ENCODE measurements at regions not wholly inside any gene's neighbourhood (a gene's known extent, or its start where the extent isn't known, plus 50 kb on each side); places are given as distances from the start of the nearest gene placed in this dataset.
"Not testable (repeated sequence)": the region's sequence is repeated elsewhere in the genome, so short reads cannot be mapped to it uniquely, and the experiment has no call there.

- Mint-ChIP-seq H3K9me3 (peaks cover 6% of the 10 kb centered on the region), H3K4me3 (no peak overlapping the region), H3K27me3 (no peaks in the 10 kb centered on the region), H3K27ac (no peak overlapping the region), H3K4me1 (no peaks in the 10 kb centered on the region), H3K36me3 (ENCODE audit: low read depth) (no peaks in the 10 kb centered on the region)
- no peak for DNase-seq
- intact Hi-C loops (cut with micrococcal nuclease) = no loop called here
Observed at GRCh38 chr20:6311097-6311496, 188.3 kb upstream of the FERMT1 start.

- Mint-ChIP-seq H3K4me1 (no peaks in the 10 kb centered on the region), H3K36me3 (ENCODE audit: low read depth) (no peaks in the 10 kb centered on the region), H3K9me3 (peaks cover 3% of the 10 kb centered on the region), H3K27ac (no peak overlapping the region), H3K4me3 (no peak overlapping the region), H3K27me3 (no peaks in the 10 kb centered on the region)
- intact Hi-C loops (cut with micrococcal nuclease) = no loop called here
- DNase-seq = no peak
Observed at GRCh38 chr20:6305536-6305935, 182.7 kb upstream of the FERMT1 start.

- intact Hi-C loops (cut with micrococcal nuclease) = no loop called here
- Mint-ChIP-seq H3K4me3 (no peak overlapping the region), H3K36me3 (ENCODE audit: low read depth) (no peaks in the 10 kb centered on the region), H3K27me3 (no peaks in the 10 kb centered on the region), H3K4me1 (no peaks in the 10 kb centered on the region), H3K27ac (no peak overlapping the region), H3K9me3 (peaks cover 3% of the 10 kb centered on the region)
- no peak for DNase-seq
Observed at GRCh38 chr20:6302041-6302440, 179.2 kb upstream of the FERMT1 start.

- intact Hi-C loops (cut with micrococcal nuclease) = no loop called here
- DNase-seq = no peak
- Mint-ChIP-seq H3K4me1 (no peaks in the 10 kb centered on the region), H3K9me3 (peaks cover 3% of the 10 kb centered on the region), H3K27me3 (no peaks in the 10 kb centered on the region), H3K36me3 (ENCODE audit: low read depth) (no peaks in the 10 kb centered on the region), H3K27ac (no peak overlapping the region), H3K4me3 (no peak overlapping the region)
Observed at GRCh38 chr20:6299456-6299855, 176.6 kb upstream of the FERMT1 start.

- Mint-ChIP-seq H3K36me3 (ENCODE audit: low read depth) (no peaks in the 10 kb centered on the region), H3K9me3 (peaks cover 3% of the 10 kb centered on the region), H3K27me3 (no peaks in the 10 kb centered on the region), H3K4me3 (no peak overlapping the region), H3K27ac (no peak overlapping the region), H3K4me1 (no peaks in the 10 kb centered on the region)
- intact Hi-C loops (cut with micrococcal nuclease) = no loop called here
- no peak for DNase-seq
Observed at GRCh38 chr20:6298049-6298448, 175.2 kb upstream of the FERMT1 start.

- H3K4me1 Mint-ChIP-seq = no peaks in the 10 kb centered on the region
- no peaks in the 10 kb centered on the region for H3K9me3 Mint-ChIP-seq
- H3K4me3 Mint-ChIP-seq = no peak overlapping the region
- DNase-seq = no peak
- H3K27me3 Mint-ChIP-seq = no peaks in the 10 kb centered on the region
- H3K36me3 Mint-ChIP-seq (ENCODE audit: low read depth) = no peaks in the 10 kb centered on the region
- intact Hi-C loops (cut with micrococcal nuclease) = no loop called here
- no peak overlapping the region for H3K27ac Mint-ChIP-seq
Observed at GRCh38 chr20:6295867-6296256, 173.0 kb upstream of the FERMT1 start.

GRCh38 chr20:6295127-6295866, 172.5 kb upstream of the FERMT1 start:
- Mint-ChIP-seq H3K9me3 (no peaks in the 10 kb centered on the region), H3K4me1 (no peaks in the 10 kb centered on the region), H3K27me3 (no peaks in the 10 kb centered on the region), H3K27ac (no peak overlapping the region), H3K4me3 (no peak overlapping the region), H3K36me3 (ENCODE audit: low read depth) (no peaks in the 10 kb centered on the region)
- intact Hi-C loops (cut with micrococcal nuclease) = no loop called here
- no peak for DNase-seq

- no peak for DNase-seq
- Mint-ChIP-seq H3K4me3 (no peak overlapping the region), H3K36me3 (ENCODE audit: low read depth) (no peaks in the 10 kb centered on the region), H3K4me1 (no peaks in the 10 kb centered on the region), H3K27me3 (no peaks in the 10 kb centered on the region), H3K9me3 (peaks cover 5% of the 10 kb centered on the region), H3K27ac (no peak overlapping the region)
- intact Hi-C loops (cut with micrococcal nuclease) = no loop called here
Observed at GRCh38 chr20:6287471-6287870, 164.6 kb upstream of the FERMT1 start.

GRCh38 chr20:6282642-6283041, 159.8 kb upstream of the FERMT1 start:
- intact Hi-C loops (cut with micrococcal nuclease) = no loop called here
- H3K27me3 Mint-ChIP-seq = no peaks in the 10 kb centered on the region
- DNase-seq = no peak
- H3K27ac Mint-ChIP-seq = no peak overlapping the region
- no peaks in the 10 kb centered on the region for H3K36me3 Mint-ChIP-seq (ENCODE audit: low read depth)
- H3K4me1 Mint-ChIP-seq = no peaks in the 10 kb centered on the region
- no peak overlapping the region for H3K4me3 Mint-ChIP-seq
- H3K9me3 Mint-ChIP-seq = peaks cover 5% of the 10 kb centered on the region

- Mint-ChIP-seq H3K27ac (no peak overlapping the region), H3K36me3 (ENCODE audit: low read depth) (no peaks in the 10 kb centered on the region), H3K4me1 (no peaks in the 10 kb centered on the region), H3K27me3 (no peaks in the 10 kb centered on the region), H3K9me3 (peaks cover 3% of the 10 kb centered on the region), H3K4me3 (no peak overlapping the region)
- intact Hi-C loops (cut with micrococcal nuclease) = no loop called here
- no peak for DNase-seq
Observed at GRCh38 chr20:6277661-6278240, 154.9 kb upstream of the FERMT1 start.

- DNase-seq; intact Hi-C loops (cut with micrococcal nuclease); H3K9me3 Mint-ChIP-seq; H3K27me3 Mint-ChIP-seq; H3K4me3 Mint-ChIP-seq; H3K27ac Mint-ChIP-seq; H3K36me3 Mint-ChIP-seq (ENCODE audit: low read depth); H3K4me1 Mint-ChIP-seq: not testable (repeated sequence)
Observed at GRCh38 chr20:6270404-6270803, 147.6 kb upstream of the FERMT1 start.

GRCh38 chr20:6269168-6269873, 146.5 kb upstream of the FERMT1 start:
- H3K4me1 Mint-ChIP-seq = no peaks in the 10 kb centered on the region
- intact Hi-C loops (cut with micrococcal nuclease) = no loop called here
- DNase-seq = no peak
- no peaks in the 10 kb centered on the region for H3K36me3 Mint-ChIP-seq (ENCODE audit: low read depth)
- H3K9me3 Mint-ChIP-seq = no peaks in the 10 kb centered on the region
- H3K4me3 Mint-ChIP-seq = no peak overlapping the region
- peak overlapping the region; percentile 19 for H3K27ac Mint-ChIP-seq
- no peaks in the 10 kb centered on the region for H3K27me3 Mint-ChIP-seq

- no peak overlapping the region for H3K4me3 Mint-ChIP-seq
- no peak overlapping the region for H3K27ac Mint-ChIP-seq
- no peak for DNase-seq
- H3K27me3 Mint-ChIP-seq = no peaks in the 10 kb centered on the region
- H3K36me3 Mint-ChIP-seq (ENCODE audit: low read depth) = no peaks in the 10 kb centered on the region
- no peaks in the 10 kb centered on the region for H3K9me3 Mint-ChIP-seq
- intact Hi-C loops (cut with micrococcal nuclease) = no loop called here
- H3K4me1 Mint-ChIP-seq = no peaks in the 10 kb centered on the region
Observed at GRCh38 chr20:6265204-6265904, 142.5 kb upstream of the FERMT1 start.

- Mint-ChIP-seq H3K4me3 (no peak overlapping the region), H3K36me3 (ENCODE audit: low read depth) (no peaks in the 10 kb centered on the region)
Observed at GRCh38 chr20:6253396-6253795, 130.6 kb upstream of the FERMT1 start.

More at GRCh38 chr20:6253396-6253795, 130.6 kb upstream of the FERMT1 start:
- H3K9me3 Mint-ChIP-seq = no peaks in the 10 kb centered on the region
- H3K27me3 Mint-ChIP-seq = no peaks in the 10 kb centered on the region
- DNase-seq = no peak
- no peaks in the 10 kb centered on the region for H3K4me1 Mint-ChIP-seq
- H3K27ac Mint-ChIP-seq = no peak overlapping the region
- intact Hi-C loops (cut with micrococcal nuclease) = no loop called here
